Suprapubic skin (tissue), 4 donors: ENCODE measurements at regions not wholly inside any gene's neighbourhood (a gene's known extent, or its start where the extent isn't known, plus 50 kb on each side); places are given as distances from the start of the nearest gene placed in this dataset.

ENCODE experiments used
- DNase-seq, 2 donors: peaks; one replicate each; pipeline ENCODE4 v3.0.0-alpha.2; 2019; ENCODE audit warnings: low spot score in 2 of 2
- H3K27ac ChIP-seq: fragments of 200-600 bp; sonication (generic); one replicate; pipeline ENCODE4 v1.5.1; 2019
- H3K27me3 ChIP-seq: fragments of 200-600 bp; sonication (generic); one replicate; pipeline ENCODE4 v1.5.1; 2019
- H3K36me3 ChIP-seq: fragments of 200-600 bp; sonication (generic); one replicate; pipeline ENCODE4 v1.5.1; 2019
- H3K4me1 ChIP-seq: fragments of 200-600 bp; sonication (generic); one replicate; pipeline ENCODE4 v1.5.1; 2019
- H3K4me3 ChIP-seq: fragments of 200-600 bp; sonication (generic); one replicate; pipeline ENCODE4 v1.5.1; 2019; ENCODE audit warnings: mild to moderate bottlenecking
- H3K9me3 ChIP-seq: fragments of 200-600 bp; sonication (generic); one replicate; pipeline ENCODE4 v1.5.1; 2019
- EP300 ChIP-seq: sonication (generic); formaldehyde crosslinking; IDR thresholded peaks from one replicate; pipeline ENCODE4 v1.6.1; 2017; ENCODE audit warnings: antibody characterized with exemption
- POLR2A ChIP-seq, 2 donors: fragments of 450-650 bp; IDR thresholded peaks; one replicate each; pipeline ENCODE4 v1.6.1; 2017; ENCODE audit warnings: antibody characterized with exemption in 2 of 2, mild to moderate bottlenecking in 2 of 2, moderate library complexity in 2 of 2
- POLR2AphosphoS5 ChIP-seq, 3 donors: sonication (generic); formaldehyde crosslinking; IDR thresholded peaks; one replicate each; pipeline ENCODE4 v1.6.1; 2017; ENCODE audit warnings: antibody characterized with exemption in 3 of 3
- WGBS: methylation state at CpG from one replicate; pipeline ENCODE4 v1.1.5; 2018; 5-methylcytosine and 5-hydroxymethylcytosine counted together
- TF ChIP-seq, protein P1 (sequence below), 2 donors: fragments of 200-600 bp in 1 of 2; fragments of 450-650 bp in 1 of 2; sonication (generic) in 1 of 2; IDR thresholded peaks; one replicate each; pipeline ENCODE4 v1.5.1; 2016 to 2019; ENCODE audit warnings: antibody characterized with exemption in 2 of 2, mild to moderate bottlenecking in 1 of 2, moderate library complexity in 1 of 2

DNA sequence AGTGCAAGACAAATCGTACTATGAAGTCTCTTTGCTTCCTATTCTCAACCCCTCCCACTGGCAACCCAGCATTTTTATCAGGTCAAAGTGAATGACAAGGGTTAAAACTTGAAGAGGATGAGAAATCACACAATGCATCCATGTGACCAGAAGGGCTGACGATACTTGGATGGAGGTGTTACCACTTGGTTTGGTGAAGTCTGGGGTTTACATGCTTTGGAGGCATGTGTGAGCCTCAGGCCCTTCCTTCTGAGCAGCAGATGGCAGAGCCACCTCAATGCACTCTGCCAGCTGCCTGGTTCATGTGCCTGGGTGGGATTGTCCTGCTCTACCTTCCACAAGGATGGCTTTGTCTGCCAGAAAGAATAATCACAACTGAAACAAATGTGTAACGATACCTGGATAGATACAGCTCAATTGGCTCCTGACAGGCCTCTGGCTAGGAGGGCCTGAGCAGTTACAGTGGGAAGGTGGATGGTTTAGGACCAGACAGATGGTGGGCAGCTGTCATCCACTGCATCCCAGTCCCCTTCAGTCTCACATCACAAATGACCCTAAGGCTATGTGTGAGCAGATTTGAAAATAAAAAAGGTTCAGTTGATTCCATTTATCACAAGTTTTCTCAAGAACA is 51.5 kb upstream of the CNIH3 start:
- no peaks in the 10 kb centered on the region for H3K27me3 ChIP-seq
- no peak overlapping the region for H3K4me3 ChIP-seq
- WGBS = 70% methylated on average over 3 of the region's 3 CpGs
- DNase-seq = no peak
- no peaks in the 10 kb centered on the region for H3K9me3 ChIP-seq
- no peaks in the 10 kb centered on the region for H3K4me1 ChIP-seq
- no peaks in the 10 kb centered on the region for H3K36me3 ChIP-seq
- TF ChIP-seq POLR2A (IDR thresholded peaks at IDR 0.05) (no peak), POLR2AphosphoS5 (IDR thresholded peaks at IDR 0.05) (no peak), EP300 (no peak)
- TF ChIP-seq, protein P1, sequence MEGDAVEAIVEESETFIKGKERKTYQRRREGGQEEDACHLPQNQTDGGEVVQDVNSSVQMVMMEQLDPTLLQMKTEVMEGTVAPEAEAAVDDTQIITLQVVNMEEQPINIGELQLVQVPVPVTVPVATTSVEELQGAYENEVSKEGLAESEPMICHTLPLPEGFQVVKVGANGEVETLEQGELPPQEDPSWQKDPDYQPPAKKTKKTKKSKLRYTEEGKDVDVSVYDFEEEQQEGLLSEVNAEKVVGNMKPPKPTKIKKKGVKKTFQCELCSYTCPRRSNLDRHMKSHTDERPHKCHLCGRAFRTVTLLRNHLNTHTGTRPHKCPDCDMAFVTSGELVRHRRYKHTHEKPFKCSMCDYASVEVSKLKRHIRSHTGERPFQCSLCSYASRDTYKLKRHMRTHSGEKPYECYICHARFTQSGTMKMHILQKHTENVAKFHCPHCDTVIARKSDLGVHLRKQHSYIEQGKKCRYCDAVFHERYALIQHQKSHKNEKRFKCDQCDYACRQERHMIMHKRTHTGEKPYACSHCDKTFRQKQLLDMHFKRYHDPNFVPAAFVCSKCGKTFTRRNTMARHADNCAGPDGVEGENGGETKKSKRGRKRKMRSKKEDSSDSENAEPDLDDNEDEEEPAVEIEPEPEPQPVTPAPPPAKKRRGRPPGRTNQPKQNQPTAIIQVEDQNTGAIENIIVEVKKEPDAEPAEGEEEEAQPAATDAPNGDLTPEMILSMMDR (IDR thresholded peaks at IDR 0.05) = no peak
- H3K27ac ChIP-seq = no peak overlapping the region

GRCh38 chr1:224565186-224565585 is 50.9 kb upstream of the CNIH3 start:
- no peak overlapping the region for H3K27ac ChIP-seq
- H3K9me3 ChIP-seq = no peaks in the 10 kb centered on the region
- H3K4me3 ChIP-seq = no peak overlapping the region
- DNase-seq = no peak
- no peaks in the 10 kb centered on the region for H3K4me1 ChIP-seq
- H3K27me3 ChIP-seq = no peaks in the 10 kb centered on the region
- 72% methylated on average over 5 of the region's 5 CpGs for WGBS
- no peaks in the 10 kb centered on the region for H3K36me3 ChIP-seq
- TF ChIP-seq POLR2A (IDR thresholded peaks at IDR 0.05) = no peak
- TF ChIP-seq EP300 = no peak
- TF ChIP-seq, protein P1 (IDR thresholded peaks at IDR 0.05) = no peak
- TF ChIP-seq POLR2AphosphoS5 (IDR thresholded peaks at IDR 0.05) = no peak

- H3K4me1 ChIP-seq = no peaks in the 10 kb centered on the region
- no peak overlapping the region for H3K4me3 ChIP-seq
- H3K27ac ChIP-seq = no peak overlapping the region
- no peaks in the 10 kb centered on the region for H3K9me3 ChIP-seq
- no peak for DNase-seq
- H3K27me3 ChIP-seq = no peaks in the 10 kb centered on the region
- 72% methylated on average over 3 of the region's 3 CpGs for WGBS
- TF ChIP-seq POLR2AphosphoS5 (IDR thresholded peaks at IDR 0.05) (no peak), POLR2A (IDR thresholded peaks at IDR 0.05) (no peak), EP300 (no peak)
- TF ChIP-seq, protein P1 (IDR thresholded peaks at IDR 0.05) = no peak
- no peaks in the 10 kb centered on the region for H3K36me3 ChIP-seq
Measured at GRCh38 chr1:224565611-224566406, 50.3 kb upstream of the CNIH3 start.
